A204.1 (cell line): ENCODE measurements at regions not wholly inside any gene's neighbourhood (a gene's known extent, or its start where the extent isn't known, plus 50 kb on each side); places are given as distances from the start of the nearest gene placed in this dataset.
"Not testable (repeated sequence)": the region's sequence is repeated elsewhere in the genome, so short reads cannot be mapped to it uniquely, and the experiment has no call there.

Experiments used
- FAIRE-seq: peaks from 2 replicates; lab custom pipeline; 2012; peaks lifted over from hg19 to GRCh38; lab: Jason Lieb, UNC

DNA sequence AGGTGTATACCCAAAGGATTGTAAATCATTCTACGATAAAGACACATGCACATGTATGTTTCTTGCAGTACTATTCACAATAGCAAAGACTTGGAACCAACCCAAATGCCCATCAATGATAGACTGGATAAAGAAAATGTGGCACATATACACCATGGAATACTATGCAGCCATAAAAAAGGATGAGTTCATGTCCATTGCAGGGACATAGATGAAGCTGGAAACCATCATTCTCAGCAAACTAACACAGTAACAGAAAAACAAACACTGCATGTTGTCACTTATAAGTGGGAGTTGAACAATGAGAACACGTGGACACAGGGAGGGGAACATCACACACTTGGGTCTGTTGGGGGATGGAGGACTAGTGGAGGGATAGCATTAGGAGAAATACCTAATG lies 530.4 kb upstream of the SGO1 start:
- not testable (repeated sequence) for FAIRE-seq

DNA sequence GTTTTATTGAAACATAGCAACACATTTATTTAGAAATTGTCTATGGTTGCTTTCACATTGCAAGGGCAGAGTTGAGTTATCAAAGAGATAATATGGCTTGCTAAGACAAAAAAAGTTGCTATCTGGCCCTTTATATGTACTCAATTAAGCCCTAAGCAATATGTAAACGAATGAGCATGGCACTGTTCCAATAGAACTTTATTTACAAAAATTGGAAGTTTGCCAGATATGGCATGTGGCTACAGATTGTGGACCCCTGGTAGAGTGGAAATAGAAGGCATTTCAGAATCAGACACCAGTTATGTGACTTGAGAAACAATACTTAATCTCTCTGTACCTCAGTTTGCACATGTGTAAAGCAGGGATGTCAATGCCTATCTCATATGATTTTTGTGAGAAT lies 515.6 kb upstream of the SGO1 start:
- FAIRE-seq: no peak

DNA sequence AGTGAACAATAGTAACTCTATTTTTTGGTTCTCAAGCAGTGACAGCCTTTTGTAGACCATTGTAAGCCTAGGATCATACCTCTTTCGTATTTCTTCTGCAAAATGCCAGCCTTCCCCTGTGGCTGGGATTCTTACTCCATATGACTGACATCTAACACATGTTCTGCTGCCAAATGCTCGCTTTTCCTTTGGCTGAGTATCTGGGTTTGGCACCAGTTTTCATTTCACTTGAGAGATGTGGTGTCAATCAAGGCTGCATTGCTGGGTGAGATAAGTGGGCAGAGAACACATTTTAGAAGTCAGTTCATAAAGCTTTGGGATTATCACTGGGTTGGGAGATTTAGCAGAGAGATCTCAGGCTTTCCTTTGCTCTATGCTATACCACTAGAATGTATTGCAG lies 514.7 kb upstream of the SGO1 start:
- no peak for FAIRE-seq

DNA sequence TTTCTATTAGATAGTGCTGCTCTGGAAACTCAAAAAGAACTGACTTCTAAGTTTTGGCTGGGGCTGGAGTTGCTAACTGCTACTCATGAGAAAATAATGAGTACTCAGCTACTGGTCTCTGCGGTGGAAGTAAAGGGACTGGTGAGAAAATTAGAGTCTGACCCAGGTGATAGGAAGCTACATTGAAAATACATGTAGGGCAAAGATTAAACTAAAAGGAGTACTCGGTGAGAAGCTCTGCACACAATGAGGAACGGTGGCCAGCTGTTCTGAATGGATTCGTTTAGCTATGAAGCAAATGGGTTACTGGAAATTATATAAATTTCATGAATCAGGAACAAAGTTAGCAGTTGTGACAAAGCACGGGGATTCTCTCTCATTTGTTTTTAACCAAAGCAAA lies 512.9 kb upstream of the SGO1 start:
- no peak for FAIRE-seq

DNA sequence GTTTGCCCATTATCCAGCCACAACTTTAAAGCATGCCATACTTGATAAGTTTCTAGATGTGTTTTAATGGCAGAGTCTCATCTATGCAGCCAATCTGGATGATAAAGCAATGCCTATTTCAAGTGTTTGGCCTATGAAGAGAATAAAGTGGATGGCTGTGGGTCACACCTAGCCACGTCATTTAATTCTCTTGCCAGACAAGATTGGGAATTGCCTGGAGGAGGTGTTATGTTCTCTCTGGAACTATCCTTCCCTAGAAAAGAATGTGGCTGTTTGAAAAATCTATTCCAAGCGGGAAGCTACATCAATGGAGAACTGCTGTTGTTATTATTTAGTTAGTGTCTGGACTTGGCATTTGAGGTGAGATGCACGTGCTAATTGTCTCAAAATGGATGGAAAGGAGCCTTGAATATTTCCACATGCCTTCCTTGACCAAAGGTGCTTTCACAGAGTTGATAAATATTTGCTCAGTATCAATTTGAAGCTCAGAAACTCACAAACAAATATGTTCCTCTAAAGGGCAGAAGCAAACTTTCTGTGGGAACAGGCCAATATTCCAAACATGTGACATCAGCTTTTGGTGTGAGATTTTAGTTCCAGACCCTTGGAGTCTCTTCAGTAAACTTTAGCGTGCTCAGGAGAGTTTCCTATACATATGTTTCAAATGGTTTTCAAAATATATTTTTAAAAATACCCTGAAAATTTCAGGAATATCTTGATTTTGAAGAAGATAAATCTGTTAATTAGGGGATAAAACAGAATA lies 510.6 kb upstream of the SGO1 start:
- no peak for FAIRE-seq

DNA sequence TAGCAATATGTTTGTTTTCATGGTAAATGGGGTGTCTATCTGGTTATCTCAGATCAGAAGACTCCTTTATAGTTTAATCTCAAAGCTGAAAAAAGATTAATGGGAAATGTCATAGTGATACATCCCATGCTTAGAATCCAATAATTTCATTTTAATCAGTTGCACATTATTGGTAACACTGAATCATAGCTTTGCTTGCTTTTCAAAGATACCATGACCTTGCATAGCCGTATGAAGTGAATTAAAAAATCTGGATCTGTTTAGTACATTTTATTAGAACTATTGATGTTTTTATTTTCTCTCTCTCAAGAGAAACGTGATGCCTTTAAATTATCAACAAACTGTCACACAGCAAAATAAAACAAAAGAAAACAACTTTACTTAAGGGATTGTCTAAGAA lies 506.7 kb upstream of the SGO1 start:
- no peak for FAIRE-seq

GRCh38 chr3:20683910-20684309 lies 497.9 kb upstream of the SGO1 start:
- no peak for FAIRE-seq

DNA sequence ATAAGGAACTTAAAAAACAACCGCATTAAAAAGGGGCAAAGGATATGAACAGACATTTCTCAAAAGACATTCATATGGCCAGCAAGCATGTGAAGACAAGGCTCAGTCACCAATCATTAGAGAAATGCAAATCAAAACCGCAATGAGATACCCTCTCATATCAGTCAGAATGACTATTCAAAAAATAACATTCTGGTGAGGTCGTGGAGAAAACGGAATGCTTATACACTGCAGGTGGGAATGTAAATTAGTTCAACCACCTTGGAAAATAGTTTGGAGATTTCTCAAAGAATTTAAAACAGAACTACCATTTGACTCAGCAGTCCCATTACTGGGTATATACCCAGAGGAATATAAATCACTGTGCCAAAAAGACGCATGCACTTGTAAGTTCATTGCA lies 496.6 kb upstream of the SGO1 start:
- FAIRE-seq: no peak

DNA sequence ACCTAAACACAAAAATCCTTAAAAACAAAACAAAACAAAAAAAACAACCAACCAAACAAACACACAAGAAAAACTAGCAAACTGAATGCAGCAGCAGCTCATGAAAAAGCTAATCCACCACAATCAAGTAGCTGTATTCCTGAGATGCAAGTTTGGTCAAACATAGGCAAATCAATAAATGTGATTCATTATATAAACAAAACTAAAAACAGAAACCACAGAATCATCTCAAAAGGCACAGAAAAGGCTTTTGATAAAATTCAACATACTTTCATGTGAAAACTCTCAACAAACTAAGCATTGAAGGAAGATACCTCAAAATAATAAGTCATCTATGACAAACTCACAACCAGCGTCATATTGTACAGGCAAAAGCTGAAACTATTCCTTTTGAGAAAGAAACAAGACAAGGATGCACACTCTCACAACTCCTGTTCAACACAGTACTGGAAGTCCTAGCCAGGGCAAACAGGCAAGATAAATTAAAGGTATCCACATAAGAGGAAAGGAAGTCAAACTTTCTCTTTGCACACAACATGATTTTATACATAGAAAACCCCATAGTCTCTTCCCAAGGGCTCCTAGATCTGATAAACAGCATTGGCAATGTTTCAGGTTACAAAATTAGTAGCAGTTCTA lies 495.1 kb upstream of the SGO1 start:
- FAIRE-seq: no peak

GRCh38 chr3:20673866-20674265 lies 487.9 kb upstream of the SGO1 start:
- no peak for FAIRE-seq

DNA sequence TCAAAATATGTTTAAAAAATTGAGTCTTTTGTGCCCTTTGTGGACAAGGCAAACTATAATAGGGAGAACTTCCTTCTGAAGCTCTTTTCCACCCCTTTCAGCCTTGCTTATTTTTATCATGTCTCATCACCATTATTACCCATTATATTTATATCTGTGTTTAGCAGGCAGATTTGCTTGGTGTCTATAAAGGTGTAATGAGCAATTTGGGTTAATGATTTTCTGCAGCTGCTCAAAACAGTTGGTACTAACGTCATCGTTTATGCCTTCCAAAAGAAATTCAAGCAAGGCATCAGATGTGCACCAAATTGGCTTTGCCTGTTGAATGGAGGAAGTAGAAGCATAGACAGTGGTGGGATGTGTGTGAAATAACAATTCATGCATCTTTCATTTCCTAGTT lies 483.7 kb upstream of the SGO1 start:
- no peak for FAIRE-seq

GRCh38 chr3:20669184-20669583 lies 483.2 kb upstream of the SGO1 start:
- FAIRE-seq: no peak

- no peak for FAIRE-seq
Observed at GRCh38 chr3:20668411-20668810, 482.4 kb upstream of the SGO1 start.

GRCh38 chr3:20666091-20666490 lies 480.1 kb upstream of the SGO1 start:
- FAIRE-seq: no peak

- FAIRE-seq: no peak
Observed at GRCh38 chr3:20658491-20658890, 472.5 kb upstream of the SGO1 start.

DNA sequence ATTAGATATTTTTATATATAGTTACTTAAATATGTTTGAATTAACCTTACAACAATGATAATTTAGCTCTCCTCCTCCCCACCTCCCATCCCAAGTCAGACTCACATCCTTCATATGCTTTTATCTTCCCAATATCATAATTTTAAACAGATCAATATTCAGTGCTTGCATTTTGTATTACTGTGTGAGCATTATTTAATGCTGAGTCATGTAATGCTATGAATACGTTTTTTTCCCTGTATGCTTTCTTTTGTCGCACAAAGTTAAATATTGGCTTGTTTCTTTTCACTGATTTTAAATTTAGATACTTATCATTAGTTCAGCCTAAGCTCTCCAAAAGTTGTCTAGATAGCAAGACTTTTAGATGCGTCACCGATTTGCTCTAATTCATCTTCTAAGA lies 471.6 kb upstream of the SGO1 start:
- FAIRE-seq: no peak

- no peak for FAIRE-seq
Observed at GRCh38 chr3:20652231-20652986, 466.4 kb upstream of the SGO1 start.

GRCh38 chr3:20648921-20649381 lies 462.9 kb upstream of the SGO1 start:
- no peak for FAIRE-seq

- no peak for FAIRE-seq
Observed at GRCh38 chr3:20648294-20648693, 462.3 kb upstream of the SGO1 start.

GRCh38 chr3:20646425-20646824 lies 460.4 kb upstream of the SGO1 start:
- no peak for FAIRE-seq

- FAIRE-seq: no peak
Observed at GRCh38 chr3:20645340-20645739, 459.3 kb upstream of the SGO1 start.

DNA sequence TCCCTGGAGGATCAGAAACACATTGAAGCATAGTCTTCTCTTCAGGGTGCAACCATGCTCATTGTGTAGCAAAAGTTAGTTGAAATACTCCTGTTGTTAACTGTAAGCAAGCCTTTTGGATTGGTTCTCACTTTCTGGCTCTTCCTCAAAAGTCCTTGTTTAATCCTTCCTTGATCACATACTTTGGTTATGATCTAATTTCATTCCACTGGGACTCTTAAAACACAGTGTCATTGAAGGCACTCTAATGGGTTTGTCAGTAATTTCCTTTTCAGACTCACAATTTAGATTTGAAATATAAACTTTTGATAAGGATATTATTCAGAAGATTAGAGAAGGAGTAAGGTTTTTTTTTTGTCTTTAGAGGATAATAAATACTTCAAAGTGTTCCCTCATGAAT lies 451.7 kb upstream of the SGO1 start:
- no peak for FAIRE-seq

- FAIRE-seq: no peak
Observed at GRCh38 chr3:20622304-20622703, 436.3 kb upstream of the SGO1 start.
